ENCODE measurements at regions not wholly inside any gene's neighbourhood (a gene's known extent, or its start where the extent isn't known, plus 50 kb on each side); places are given as distances from the start of the nearest gene placed in this dataset.

GRCh38 chr13:44257796-44258195 lies 115.8 kb upstream of the SERP2 start:
- H3T11ph ChIP-seq (ENCODE audit: low read length), result no peak overlapping the region
- no peak for TF ChIP-seq CTCF (conservative IDR thresholded peaks at IDR 0.05)
- no peak overlapping the region for H4K8ac ChIP-seq (replicated peaks; ENCODE audit: insufficient read length, low read depth, low read length)
- H3K9me3 Mint-ChIP-seq, result no peaks in the 10 kb centered on the region
- no peak overlapping the region for H2BK15ac ChIP-seq (ENCODE audit: low read depth, low read length)
- H2BK12ac ChIP-seq (ENCODE audit: insufficient read length, low read depth, low read length), result no peak overlapping the region
- H3K18ac ChIP-seq (ENCODE audit: insufficient read length, low read depth, low read length), result no peak overlapping the region
- H2BK5ac ChIP-seq (ENCODE audit: insufficient read length, low read length), result no peak overlapping the region
- H3K23ac ChIP-seq (ENCODE audit: insufficient read length, low read depth, low read length), result no peak overlapping the region
- no peak overlapping the region for H2BK20ac ChIP-seq (ENCODE audit: low read depth, low read length, poor library complexity, severe bottlenecking)
- no peaks in the 10 kb centered on the region for H4K20me1 ChIP-seq (ENCODE audit: control insufficient read depth, insufficient read depth, insufficient read length)
- H4K91ac ChIP-seq (ENCODE audit: insufficient read length, low read depth, low read length), result no peak overlapping the region
- H3K9ac ChIP-seq (ENCODE audit: extremely low read depth, insufficient read length, low read length), result no peak overlapping the region
- no peaks in the 10 kb centered on the region for H3K79me1 ChIP-seq (ENCODE audit: insufficient read depth, low read depth, low read length, poor library complexity, severe bottlenecking)
- H3K4me3 Mint-ChIP-seq, result no peak overlapping the region
- no peaks in the 10 kb centered on the region for H3K9me3 ChIP-seq (ENCODE audit: control insufficient read depth, low read depth, low read length)
- no peak overlapping the region for H3K27ac ChIP-seq (ENCODE audit: insufficient read length, low read depth, low read length)
- H3K27ac Mint-ChIP-seq, result no peak overlapping the region
- H3K36me3 Mint-ChIP-seq (ENCODE audit: insufficient read depth in 1 of 3, low read depth in 3 of 3), result no peaks in the 10 kb centered on the region
- H2AFZ ChIP-seq (ENCODE audit: low read length), result no peak overlapping the region
- H2BK120ac ChIP-seq (ENCODE audit: low read depth, low read length, poor library complexity, severe bottlenecking), result no peak overlapping the region
- no peaks in the 10 kb centered on the region for H3K4me1 ChIP-seq (ENCODE audit: insufficient read depth, low read length)
- no peak overlapping the region for H3K4ac ChIP-seq (ENCODE audit: low read depth, low read length)
- no peak for DNase-seq
- H3K4me1 Mint-ChIP-seq, result peaks cover 15% of the 10 kb centered on the region in 2 experiments
- H3K14ac ChIP-seq (ENCODE audit: insufficient read depth, low read length), result no peak overlapping the region
- H2AK5ac ChIP-seq (ENCODE audit: insufficient read length, low read length), result no peak overlapping the region
- H3K56ac ChIP-seq (ENCODE audit: insufficient read length, low read depth, low read length), result no peak overlapping the region
- no peaks in the 10 kb centered on the region for H3K79me2 ChIP-seq (ENCODE audit: insufficient read depth, low read length)
- H3K27me3 Mint-ChIP-seq (ENCODE audit: low read depth), result no peaks in the 10 kb centered on the region; the same call in 1 of the 2 replicates
- no peaks in the 10 kb centered on the region for H3K23me2 ChIP-seq (ENCODE audit: insufficient read length, low read depth, low read length, poor library complexity, severe bottlenecking)
- no CpG with 5 or more reads among the region's 4 CpGs for WGBS (ENCODE audit: extremely low coverage, insufficient read length, low lambda C conversion rate)
- no peaks in the 10 kb centered on the region for H3K27me3 ChIP-seq (ENCODE audit: insufficient read depth, low read length)
- no peak overlapping the region for H4K5ac ChIP-seq (ENCODE audit: insufficient read length, low read depth, low read length)
- H3K4me2 ChIP-seq (ENCODE audit: insufficient read depth, insufficient read length, low read length), result no peak overlapping the region

Data from H9 (cell line).